IMR-90 (cell line): ENCODE measurements at regions not wholly inside any gene's neighbourhood (a gene's known extent, or its start where the extent isn't known, plus 50 kb on each side); places are given as distances from the start of the nearest gene placed in this dataset.

Experiments
- BHLHE40 ChIP-seq: fragments of 150-350 bp; IDR thresholded peaks from 2 replicates; pipeline ENCODE4 v1.6.1; 2016; ENCODE audit warnings: mild to moderate bottlenecking, low read depth, low read length
- CEBPB ChIP-seq: IDR thresholded peaks from 2 replicates; pipeline ENCODE4 v1.6.1; 2012; ENCODE audit warnings: low read depth, low read length, improper control_type of control experiment
- CTCF ChIP-seq: conservative IDR thresholded peaks from 2 replicates; pipeline ENCODE4 v1.5.1; 2012; ENCODE audit warnings: mild to moderate bottlenecking, low read depth, low read length, improper control_type of control experiment
- MAFK ChIP-seq: IDR thresholded peaks from 2 replicates; pipeline ENCODE4 v1.6.1; 2012; ENCODE audit warnings: low read depth, low read length, improper control_type of control experiment
- MAZ ChIP-seq: IDR thresholded peaks from 2 replicates; pipeline ENCODE4 v1.6.1; 2012; ENCODE audit warnings: low read depth, mild to moderate bottlenecking, low read length, improper control_type of control experiment, moderate library complexity, borderline replicate concordance
- MXI1 ChIP-seq: IDR thresholded peaks from 2 replicates; pipeline ENCODE4 v1.6.1; 2012; ENCODE audit warnings: low read depth, mild to moderate bottlenecking, low read length, moderate library complexity, borderline replicate concordance
- POLR2A ChIP-seq: IDR thresholded peaks from 2 replicates; pipeline ENCODE4 v1.6.1; 2012; ENCODE audit warnings: mild to moderate bottlenecking, low read depth, low read length
- RAD21 ChIP-seq: IDR thresholded peaks from 2 replicates; pipeline ENCODE4 v1.6.1; 2012; ENCODE audit warnings: low read length, improper control_type of control experiment
- RFX5 ChIP-seq: IDR thresholded peaks from 2 replicates; pipeline ENCODE4 v1.8.0; 2012; ENCODE audit warnings: low read depth, mild to moderate bottlenecking, low read length, moderate library complexity
- SMC3 ChIP-seq: fragments of 150-350 bp; IDR thresholded peaks from 2 replicates; pipeline ENCODE4 v1.6.1; 2016; ENCODE audit warnings: low read depth, mild to moderate bottlenecking, antibody characterized with exemption, low read length, moderate library complexity
- USF2 ChIP-seq: fragments of 150-350 bp; IDR thresholded peaks from 2 replicates; pipeline ENCODE4 v1.6.1; 2017; ENCODE audit warnings: mild to moderate bottlenecking, antibody characterized with exemption, low read length, low read depth
- TF ChIP-seq, protein P1 (sequence below): fragments of 150-350 bp; IDR thresholded peaks from 2 replicates; pipeline ENCODE4 v1.6.1; 2016; ENCODE audit warnings: low read depth, mild to moderate bottlenecking, low read length, moderate library complexity, borderline replicate concordance

DNA sequence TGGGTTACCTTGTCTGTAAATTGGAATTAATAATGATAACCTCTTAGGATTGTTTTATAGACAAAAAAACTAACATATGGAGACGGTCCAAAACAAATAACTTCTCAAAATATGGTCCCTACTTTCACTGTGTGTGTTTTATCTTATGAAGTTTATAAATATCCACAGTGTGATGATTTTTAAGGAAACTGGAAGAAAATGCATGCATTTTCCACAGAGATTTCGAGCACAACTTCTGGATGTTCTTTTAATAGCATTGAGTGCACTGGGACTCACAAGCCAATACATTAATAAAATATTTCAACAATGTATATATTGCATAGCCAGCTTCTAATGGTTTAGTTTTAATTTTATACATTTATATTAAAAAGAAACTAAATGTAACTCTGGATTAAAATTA, 87.9 kb upstream of the SPHKAP start:
- no peak for TF ChIP-seq MAFK
- TF ChIP-seq CTCF, result no peak
- TF ChIP-seq CEBPB, result no peak
- no peak for TF ChIP-seq POLR2A
- TF ChIP-seq RFX5, result no peak
- no peak for TF ChIP-seq MXI1
- no peak for TF ChIP-seq USF2
- no peak for TF ChIP-seq BHLHE40
- no peak for TF ChIP-seq SMC3
- no peak for TF ChIP-seq RAD21
- no peak for TF ChIP-seq MAZ
- TF ChIP-seq, protein P1, sequence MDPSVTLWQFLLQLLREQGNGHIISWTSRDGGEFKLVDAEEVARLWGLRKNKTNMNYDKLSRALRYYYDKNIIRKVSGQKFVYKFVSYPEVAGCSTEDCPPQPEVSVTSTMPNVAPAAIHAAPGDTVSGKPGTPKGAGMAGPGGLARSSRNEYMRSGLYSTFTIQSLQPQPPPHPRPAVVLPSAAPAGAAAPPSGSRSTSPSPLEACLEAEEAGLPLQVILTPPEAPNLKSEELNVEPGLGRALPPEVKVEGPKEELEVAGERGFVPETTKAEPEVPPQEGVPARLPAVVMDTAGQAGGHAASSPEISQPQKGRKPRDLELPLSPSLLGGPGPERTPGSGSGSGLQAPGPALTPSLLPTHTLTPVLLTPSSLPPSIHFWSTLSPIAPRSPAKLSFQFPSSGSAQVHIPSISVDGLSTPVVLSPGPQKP, result no peak
